Lower leg skin (tissue), 3 donors: ENCODE measurements at regions not wholly inside any gene's neighbourhood (a gene's known extent, or its start where the extent isn't known, plus 50 kb on each side); places are given as distances from the start of the nearest gene placed in this dataset.

Source experiments
- CTCF ChIP-seq, 3 donors: fragments of 450-650 bp; IDR thresholded peaks; one replicate each; pipeline ENCODE4 v1.5.1; 2016; ENCODE audit warnings: antibody characterized with exemption in 3 of 3, mild to moderate bottlenecking in 3 of 3, moderate library complexity in 2 of 3
- POLR2A ChIP-seq, 2 donors: fragments of 450-650 bp; IDR thresholded peaks; one replicate each; pipeline ENCODE4 v1.6.1; 2016 to 2017; ENCODE audit warnings: antibody characterized with exemption in 2 of 2, mild to moderate bottlenecking in 1 of 2, moderate library complexity in 1 of 2

GRCh38 chr15:98213346-98213979 lies 253.0 kb downstream of the ARRDC4 start:
- no peak for TF ChIP-seq CTCF (IDR thresholded peaks at IDR 0.05)
- TF ChIP-seq POLR2A (IDR thresholded peaks at IDR 0.05) = no peak
